SK-N-SH (cell line): ENCODE measurements at regions not wholly inside any gene's neighbourhood (a gene's known extent, or its start where the extent isn't known, plus 50 kb on each side); places are given as distances from the start of the nearest gene placed in this dataset.

Experiments used
- CTCF ChIA-PET: fragments of 300-600, 350-600 bp; formaldehyde crosslinking; extraction: SDS; loops from one replicate; lab custom pipeline; 2021; lab: Yijun Ruan, JAX
- POLR2A ChIA-PET: fragments of 350-600 bp; sonication (Branson Sonifier 250); formaldehyde crosslinking; extraction: SDS; loops from one replicate; lab custom pipeline; 2020; ENCODE audit warnings: antibody characterized with exemption, inconsistent platforms; lab: Yijun Ruan, JAX
- DNase-seq: peaks from one replicate; pipeline ENCODE4 v3.0.0; 2012
- H2AFZ ChIP-seq: fragments of 200-600 bp; sonication (generic); 2 replicates; pipeline ENCODE4 v1.8.1; 2016; ENCODE audit warnings: antibody characterized with exemption, mild to moderate bottlenecking, low read depth
- H3F3A ChIP-seq: fragments of 200-600 bp; sonication (generic); replicated peaks from 2 replicates; pipeline ENCODE3; 2016; ENCODE audit warnings: antibody characterized with exemption, mild to moderate bottlenecking; ENCODE audit not compliant: insufficient read depth
- H3K27ac ChIP-seq, 2 experiments: fragments of 200-500 bp in 1 of 2; fragments of 200-600 bp in 1 of 2; sonication (Bioruptor generic) in 1 of 2; sonication (generic), shearing (Covaris generic) in 1 of 2; 2 replicates each; pipeline versions ENCODE4 v1.5.1 to v1.6.1; 2014 to 2016; ENCODE audit warnings: low read depth in 2 of 2, inconsistent platforms in 1 of 2, low read length in 1 of 2, mild to moderate bottlenecking in 1 of 2, mixed read lengths in 1 of 2
- H3K27me3 ChIP-seq: fragments of 200-600 bp; sonication (generic), shearing (Covaris generic); 2 replicates; pipeline ENCODE4 v1.6.1; 2016; ENCODE audit warnings: mixed run types; ENCODE audit not compliant: insufficient read depth
- H3K36me3 ChIP-seq, 2 experiments: fragments of 200-500 bp in 1 of 2; fragments of 200-600 bp in 1 of 2; sonication (Bioruptor generic) in 1 of 2; sonication (generic) in 1 of 2; replicated peaks in 1 of 2; 2 replicates each; pipeline versions ENCODE3 to v1.5.1; 2014 to 2016; ENCODE audit warnings: low read length in 1 of 2, mild to moderate bottlenecking in 1 of 2; ENCODE audit not compliant: insufficient read depth in 2 of 2, control insufficient read depth in 1 of 2
- H3K4me1 ChIP-seq, 2 experiments: fragments of 200-500 bp in 1 of 2; fragments of 200-600 bp in 1 of 2; sonication (Bioruptor generic) in 1 of 2; sonication (generic), shearing (Covaris generic) in 1 of 2; 2 replicates each; pipeline versions ENCODE4 v1.5.1 to v1.6.1; 2014 to 2016; ENCODE audit warnings: low read depth in 1 of 2, low read length in 1 of 2, mixed run types in 1 of 2; ENCODE audit not compliant: insufficient read depth in 2 of 2, control insufficient read depth in 1 of 2
- H3K4me2 ChIP-seq: fragments of 200-600 bp; sonication (generic), shearing (Covaris generic); 2 replicates; pipeline ENCODE4 v1.6.1; 2017; ENCODE audit warnings: mixed run types
- H3K4me3 ChIP-seq, 2 experiments: fragments of 200-500 bp in 1 of 2; fragments of 200-600 bp in 1 of 2; sonication (Bioruptor generic) in 1 of 2; sonication (generic), shearing (Covaris generic) in 1 of 2; 2 replicates each; pipeline versions ENCODE4 v1.5.1 to v1.8.1; 2014 to 2016; ENCODE audit warnings: low read depth in 2 of 2, inconsistent platforms in 1 of 2, low read length in 1 of 2, mild to moderate bottlenecking in 1 of 2, mixed read lengths in 1 of 2, moderate library complexity in 1 of 2
- H3K79me2 ChIP-seq: fragments of 200-600 bp; sonication (generic); 2 replicates; pipeline ENCODE4 v1.8.1; 2017; ENCODE audit warnings: mild to moderate bottlenecking; ENCODE audit not compliant: insufficient read depth
- H3K9ac ChIP-seq: fragments of 200-600 bp; sonication (generic); 2 replicates; pipeline ENCODE4 v1.6.1; 2017; ENCODE audit warnings: mixed run types
- H3K9me2 ChIP-seq: fragments of 200-600 bp; sonication (generic); 2 replicates; pipeline ENCODE4 v1.6.1; 2017; ENCODE audit warnings: mixed run types
- H3K9me3 ChIP-seq: fragments of 200-600 bp; sonication (generic); 2 replicates; pipeline ENCODE4 v1.6.1; 2017; ENCODE audit warnings: mixed run types, mild to moderate bottlenecking, moderate library complexity
- H4K20me1 ChIP-seq: fragments of 200-600 bp; sonication (generic); 2 replicates; pipeline ENCODE4 v1.6.1; 2017; ENCODE audit warnings: mild to moderate bottlenecking, mixed run types; ENCODE audit not compliant: insufficient read depth
- CHD2 ChIP-seq: fragments of 150-350 bp; IDR thresholded peaks from 2 replicates; pipeline ENCODE4 v1.6.1; 2018; ENCODE audit warnings: low read length; ENCODE audit not compliant: partially characterized antibody
- ELF1 ChIP-seq: IDR thresholded peaks from 2 replicates; pipeline ENCODE4 v1.4.0; 2012
- EP300 ChIP-seq, 2 experiments: IDR thresholded peaks; 2 replicates each; pipeline versions ENCODE4 v1.4.0 to v1.6.1; 2012; ENCODE audit warnings: borderline replicate concordance in 1 of 2, low read depth in 1 of 2, low read length in 1 of 2
- EZH2phosphoT487 ChIP-seq: fragments of 200-600 bp; sonication (generic); IDR thresholded peaks from 2 replicates; pipeline ENCODE4 v1.6.1; 2017; ENCODE audit warnings: low read depth, mixed run types, mild to moderate bottlenecking, antibody characterized with exemption, moderate library complexity, borderline replicate concordance
- FOSL2 ChIP-seq: IDR thresholded peaks from 2 replicates; pipeline ENCODE4 v1.4.0; 2012; ENCODE audit warnings: low read depth, mild to moderate bottlenecking, moderate library complexity, borderline replicate concordance
- FOXJ3 ChIP-seq: sonication (generic); formaldehyde crosslinking; IDR thresholded peaks from 2 replicates; pipeline ENCODE4 v1.5.1; 2020; ENCODE audit warnings: mild to moderate bottlenecking, missing genetic modification reagents
- FOXM1 ChIP-seq: IDR thresholded peaks from 2 replicates; pipeline ENCODE4 v1.4.0; 2012; ENCODE audit warnings: low read depth, mild to moderate bottlenecking
- GABPA ChIP-seq: IDR thresholded peaks from 2 replicates; pipeline ENCODE4 v1.4.0; 2012; ENCODE audit warnings: low read depth, mild to moderate bottlenecking
- JUND ChIP-seq: IDR thresholded peaks from 2 replicates; pipeline ENCODE4 v1.4.0; 2012
- MEF2A ChIP-seq: IDR thresholded peaks from 2 replicates; pipeline ENCODE4 v1.4.0; 2012; ENCODE audit warnings: low read depth, borderline replicate concordance
- NFIC ChIP-seq: IDR thresholded peaks from 2 replicates; pipeline ENCODE4 v1.4.0; 2012; ENCODE audit warnings: borderline replicate concordance
- NRF1 ChIP-seq: IDR thresholded peaks from 2 replicates; pipeline ENCODE4 v1.6.1; 2012; ENCODE audit warnings: low read depth, mild to moderate bottlenecking, low read length
- POLR2AphosphoS5 ChIP-seq: IDR thresholded peaks from 2 replicates; pipeline ENCODE4 v1.6.1; 2012; ENCODE audit warnings: low read depth, low read length
- RAD21 ChIP-seq: IDR thresholded peaks from 2 replicates; pipeline ENCODE4 v1.6.1; 2012; ENCODE audit warnings: mild to moderate bottlenecking, low read length
- SIN3A ChIP-seq: IDR thresholded peaks from 2 replicates; pipeline ENCODE4 v1.6.1; 2012; ENCODE audit warnings: low read depth, mild to moderate bottlenecking, low read length, moderate library complexity, borderline replicate concordance
- TAF1 ChIP-seq: IDR thresholded peaks from 2 replicates; pipeline ENCODE4 v1.6.1; 2012; ENCODE audit warnings: low read depth, mild to moderate bottlenecking, low read length, moderate library complexity, borderline replicate concordance
- TCF12 ChIP-seq: IDR thresholded peaks from 2 replicates; pipeline ENCODE4 v1.4.0; 2012
- WGBS: methylation state at CpG from one replicate; pipeline ENCODE4 v1.1.6; 2017; ENCODE audit warnings: low lambda C conversion rate; 5-methylcytosine and 5-hydroxymethylcytosine counted together
- TF ChIP-seq, protein P1 (sequence below): IDR thresholded peaks from 2 replicates; pipeline ENCODE4 v1.4.0; 2012; ENCODE audit warnings: low read depth, borderline replicate concordance
- TF ChIP-seq, protein P2 (sequence below): fragments of 200-600 bp; sonication (generic); IDR thresholded peaks from 2 replicates; pipeline ENCODE4 v1.6.1; 2017; ENCODE audit warnings: antibody characterized with exemption, mild to moderate bottlenecking, moderate library complexity
- TF ChIP-seq, protein P3 (sequence below): IDR thresholded peaks from 2 replicates; pipeline ENCODE4 v1.4.0; 2012; ENCODE audit warnings: low read depth

DNA sequence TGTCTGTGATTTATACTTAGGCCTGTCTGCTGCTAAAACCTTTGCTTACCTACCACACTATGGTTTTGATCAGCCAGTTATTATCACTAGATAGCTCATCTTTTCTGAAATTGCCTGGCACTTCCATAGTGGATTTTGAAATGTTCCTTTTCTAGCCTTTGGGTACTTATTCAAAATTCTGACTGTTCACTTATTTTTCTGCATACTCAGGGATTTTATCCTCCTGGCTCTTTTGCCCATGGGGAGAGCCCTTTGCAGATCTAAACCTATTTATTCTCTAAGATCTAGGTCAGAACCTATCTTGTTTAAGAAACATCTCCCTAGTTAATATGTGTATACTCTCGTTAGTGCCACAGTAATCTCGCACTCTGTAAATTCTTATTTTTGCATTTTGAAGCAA lies 103.5 kb upstream of the C9orf72 start:
- no peaks in the 10 kb centered on the region for H3K79me2 ChIP-seq
- H2AFZ ChIP-seq: no peak overlapping the region
- no peaks in the 10 kb centered on the region; a peak in 1 of 4 replicates for H3K4me1 ChIP-seq
- H3K9me2 ChIP-seq: no peaks in the 10 kb centered on the region
- ChIA-PET POLR2A (no interaction called here), CTCF (no interaction called here)
- H3K4me2 ChIP-seq: no peak overlapping the region
- no peak for DNase-seq
- no peaks in the 10 kb centered on the region for H3K9me3 ChIP-seq
- H4K20me1 ChIP-seq: no peaks in the 10 kb centered on the region
- H3K4me3 ChIP-seq: no peak overlapping the region
- no peak overlapping the region for H3K27ac ChIP-seq
- TF ChIP-seq, protein P1, sequence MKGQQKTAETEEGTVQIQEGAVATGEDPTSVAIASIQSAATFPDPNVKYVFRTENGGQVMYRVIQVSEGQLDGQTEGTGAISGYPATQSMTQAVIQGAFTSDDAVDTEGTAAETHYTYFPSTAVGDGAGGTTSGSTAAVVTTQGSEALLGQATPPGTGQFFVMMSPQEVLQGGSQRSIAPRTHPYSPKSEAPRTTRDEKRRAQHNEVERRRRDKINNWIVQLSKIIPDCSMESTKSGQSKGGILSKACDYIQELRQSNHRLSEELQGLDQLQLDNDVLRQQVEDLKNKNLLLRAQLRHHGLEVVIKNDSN: no peak
- no peak for TF ChIP-seq JUND
- TF ChIP-seq TAF1: no peak
- no peak for TF ChIP-seq EP300 (IDR thresholded peaks at IDR 0.05; ENCODE audit: borderline replicate concordance in 1 of 2, low read depth in 1 of 2, low read length in 1 of 2)
- TF ChIP-seq TCF12: no peak
- TF ChIP-seq NRF1: no peak
- TF ChIP-seq, protein P2, sequence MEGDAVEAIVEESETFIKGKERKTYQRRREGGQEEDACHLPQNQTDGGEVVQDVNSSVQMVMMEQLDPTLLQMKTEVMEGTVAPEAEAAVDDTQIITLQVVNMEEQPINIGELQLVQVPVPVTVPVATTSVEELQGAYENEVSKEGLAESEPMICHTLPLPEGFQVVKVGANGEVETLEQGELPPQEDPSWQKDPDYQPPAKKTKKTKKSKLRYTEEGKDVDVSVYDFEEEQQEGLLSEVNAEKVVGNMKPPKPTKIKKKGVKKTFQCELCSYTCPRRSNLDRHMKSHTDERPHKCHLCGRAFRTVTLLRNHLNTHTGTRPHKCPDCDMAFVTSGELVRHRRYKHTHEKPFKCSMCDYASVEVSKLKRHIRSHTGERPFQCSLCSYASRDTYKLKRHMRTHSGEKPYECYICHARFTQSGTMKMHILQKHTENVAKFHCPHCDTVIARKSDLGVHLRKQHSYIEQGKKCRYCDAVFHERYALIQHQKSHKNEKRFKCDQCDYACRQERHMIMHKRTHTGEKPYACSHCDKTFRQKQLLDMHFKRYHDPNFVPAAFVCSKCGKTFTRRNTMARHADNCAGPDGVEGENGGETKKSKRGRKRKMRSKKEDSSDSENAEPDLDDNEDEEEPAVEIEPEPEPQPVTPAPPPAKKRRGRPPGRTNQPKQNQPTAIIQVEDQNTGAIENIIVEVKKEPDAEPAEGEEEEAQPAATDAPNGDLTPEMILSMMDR: no peak
- TF ChIP-seq MEF2A: no peak
- TF ChIP-seq, protein P3, sequence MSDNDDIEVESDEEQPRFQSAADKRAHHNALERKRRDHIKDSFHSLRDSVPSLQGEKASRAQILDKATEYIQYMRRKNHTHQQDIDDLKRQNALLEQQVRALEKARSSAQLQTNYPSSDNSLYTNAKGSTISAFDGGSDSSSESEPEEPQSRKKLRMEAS: no peak
- no peak for TF ChIP-seq EZH2phosphoT487
- TF ChIP-seq NFIC: no peak
- no peak for TF ChIP-seq POLR2AphosphoS5
- no peak for TF ChIP-seq FOSL2
- no peak for TF ChIP-seq FOXM1
- no peak for TF ChIP-seq CHD2
- TF ChIP-seq GABPA: no peak
- no peak overlapping the region for H3K9ac ChIP-seq
- H3F3A ChIP-seq: no peaks in the 10 kb centered on the region
- no peaks in the 10 kb centered on the region for H3K36me3 ChIP-seq
- H3K27me3 ChIP-seq: no peaks in the 10 kb centered on the region
- 20% methylated on average over 2 of the region's 2 CpGs for WGBS

DNA sequence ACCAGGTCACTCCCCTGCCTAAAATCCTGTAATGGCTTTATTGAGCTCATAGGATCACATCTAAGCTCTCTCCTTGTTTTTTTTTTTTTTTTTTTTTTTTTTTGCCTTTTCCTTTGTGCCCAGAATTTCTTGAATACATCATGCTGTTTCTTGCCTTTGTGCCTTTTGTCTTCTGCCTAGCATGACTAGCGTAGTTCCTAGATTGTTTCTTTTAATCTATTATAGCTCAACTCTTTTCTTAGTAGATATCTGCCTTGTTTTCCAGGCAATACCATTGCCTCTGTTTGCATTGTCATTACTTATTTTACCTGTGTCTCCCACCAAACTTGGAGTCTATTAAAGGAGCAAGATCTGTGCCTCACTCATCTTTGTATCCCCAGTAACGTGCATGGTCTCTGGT lies 106.1 kb upstream of the C9orf72 start:
- no peaks in the 10 kb centered on the region for H3K9me2 ChIP-seq
- CTCF ChIA-PET: interaction anchor here (1.0 to 1.1 kb wide), 2 partner anchors 10 to 22 kb away, joined by 3 read pairs; no protein-coding TSS in a partner anchor
- WGBS: 24% methylated on average over 2 of the region's 2 CpGs
- no peaks in the 10 kb centered on the region for H3K27me3 ChIP-seq
- H3K4me3 ChIP-seq: no peak overlapping the region
- H3K9ac ChIP-seq: no peak overlapping the region
- DNase-seq: no peak
- H3K79me2 ChIP-seq: no peaks in the 10 kb centered on the region
- no peaks in the 10 kb centered on the region for H4K20me1 ChIP-seq
- H3K4me1 ChIP-seq: no peaks in the 10 kb centered on the region; a peak in 1 of 4 replicates
- H3K36me3 ChIP-seq: no peaks in the 10 kb centered on the region
- TF ChIP-seq FOXJ3: no peak
- no peak for TF ChIP-seq TCF12
- TF ChIP-seq SIN3A: no peak
- no peak for TF ChIP-seq ELF1
- no peak for TF ChIP-seq EZH2phosphoT487
- TF ChIP-seq RAD21: no peak
- no peak for TF ChIP-seq MEF2A
- H3K4me2 ChIP-seq: no peak overlapping the region
- H3K27ac ChIP-seq: no peak overlapping the region
- POLR2A ChIA-PET: no interaction called here
- no peaks in the 10 kb centered on the region for H3F3A ChIP-seq
- H3K9me3 ChIP-seq: no peaks in the 10 kb centered on the region
- H2AFZ ChIP-seq: no peak overlapping the region
